CD4-positive, alpha-beta memory T cell (primary cell): ENCODE measurements at regions not wholly inside any gene's neighbourhood (a gene's known extent, or its start where the extent isn't known, plus 50 kb on each side); places are given as distances from the start of the nearest gene placed in this dataset.
A peak's percentile ranks its signal among the peaks of the same experiment; 100 is the strongest.

Experiments
- CTCF ChIA-PET: fragments of 350-600 bp; sonication (Branson Sonifier 250); formaldehyde crosslinking; loops from one replicate; lab custom pipeline; 2021; ENCODE audit warnings: inconsistent platforms; ENCODE audit not compliant: partially characterized antibody; lab: Charles Lee
- POLR2A ChIA-PET: fragments of 350-600 bp; sonication (Branson Sonifier 250); formaldehyde crosslinking; loops from one replicate; lab custom pipeline; 2021; ENCODE audit not compliant: partially characterized antibody; lab: Charles Lee
- DNase-seq, 5 donors: peaks; one replicate each; pipeline versions ENCODE4 v3.0.0 to v3.0.0-alpha.2; 2020 to 2022; ENCODE audit warnings: mixed read lengths in 1 of 5
- H3K27ac ChIP-seq: one replicate; pipeline ENCODE4 v1.7.0; 2013; ENCODE audit warnings: low read depth, low read length
- H3K27me3 ChIP-seq: 2 replicates; pipeline ENCODE4 v1.7.0; 2013; ENCODE audit warnings: mild to moderate bottlenecking, low read length, moderate library complexity; ENCODE audit not compliant: insufficient read depth
- H3K36me3 ChIP-seq: 2 replicates; pipeline ENCODE4 v1.7.0; 2013; ENCODE audit warnings: mild to moderate bottlenecking, low read length, moderate library complexity; ENCODE audit not compliant: insufficient read depth
- H3K4me1 ChIP-seq: 2 replicates; pipeline ENCODE4 v1.7.0; 2013; ENCODE audit warnings: mild to moderate bottlenecking, low read length, moderate library complexity; ENCODE audit not compliant: insufficient read depth
- H3K4me3 ChIP-seq, 2 donors: one replicate each; pipeline ENCODE4 v1.7.0; 2013; ENCODE audit warnings: low read length in 2 of 2, mild to moderate bottlenecking in 1 of 2
- H3K9me3 ChIP-seq, 2 donors: one replicate each; pipeline ENCODE4 v1.7.0; 2013; ENCODE audit warnings: low read length in 2 of 2, control low read depth in 1 of 2; ENCODE audit not compliant: control insufficient read depth in 1 of 2
- H3K27ac Mint-ChIP-seq, 7 donors: one replicate each; pipeline ENCODE4 v1.8.0; 2020 to 2021; ENCODE audit warnings: mixed read lengths in 7 of 7, mild to moderate bottlenecking in 6 of 7, inconsistent platforms in 3 of 7, moderate library complexity in 3 of 7
- H3K27me3 Mint-ChIP-seq, 2 donors: one replicate each; pipeline ENCODE4 v1.8.0; 2020 to 2021; ENCODE audit warnings: mixed read lengths in 2 of 2
- H3K36me3 Mint-ChIP-seq, 2 donors: one replicate each; pipeline ENCODE4 v1.8.0; 2020 to 2021; ENCODE audit warnings: mixed read lengths in 2 of 2, inconsistent platforms in 1 of 2, mild to moderate bottlenecking in 1 of 2
- H3K4me1 Mint-ChIP-seq, 4 donors: one replicate each; pipeline ENCODE4 v1.8.0; 2020 to 2021; ENCODE audit warnings: mixed read lengths in 4 of 4, mild to moderate bottlenecking in 1 of 4
- H3K4me3 Mint-ChIP-seq, 8 donors: one replicate each; pipeline ENCODE4 v1.8.0; 2020 to 2021; ENCODE audit warnings: mixed read lengths in 8 of 8, mild to moderate bottlenecking in 7 of 8, moderate library complexity in 6 of 8, inconsistent platforms in 3 of 8
- H3K9me3 Mint-ChIP-seq, 8 donors: one replicate each; pipeline ENCODE4 v1.8.0; 2020 to 2021; ENCODE audit warnings: mixed read lengths in 8 of 8, mild to moderate bottlenecking in 5 of 8, inconsistent platforms in 3 of 8, moderate library complexity in 1 of 8
- intact Hi-C: fragments of 100-400 bp; cut with micrococcal nuclease; formaldehyde crosslinking; loops from one replicate; pipeline ENCODE4 v1.15.1; 2023

- no peak overlapping the region for H3K4me3 Mint-ChIP-seq
Observed at GRCh38 chr11:23406131-23406819, 546.0 kb upstream of the CCDC179 start.

DNA sequence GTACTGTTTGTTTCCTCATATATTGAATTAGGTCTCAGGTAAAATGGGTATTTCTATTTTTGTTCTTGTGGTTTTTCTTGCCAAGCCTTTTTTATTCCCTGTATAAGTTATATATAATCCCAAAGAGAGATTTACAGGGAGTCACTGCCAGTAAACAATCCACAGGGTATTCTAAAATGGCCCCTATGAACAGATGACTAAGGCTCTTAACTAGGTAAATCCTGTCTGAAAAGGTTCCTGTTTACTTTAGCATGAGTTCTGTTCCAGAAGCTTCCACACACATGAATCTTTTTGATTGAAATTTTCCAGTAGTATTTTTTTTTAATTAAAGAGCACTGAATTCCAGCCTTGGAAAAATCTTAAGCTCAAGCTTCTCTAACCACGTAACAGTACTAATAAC lies 552.8 kb upstream of the CCDC179 start:
- Histone ChIP-seq H3K4me3 (no peak overlapping the region), H3K27me3 (no peaks in the 10 kb centered on the region), H3K4me1 (no peaks in the 10 kb centered on the region), H3K36me3 (no peaks in the 10 kb centered on the region), H3K27ac (no peak overlapping the region), H3K9me3 (peaks cover 0 to 4% of the 10 kb centered on the region in 2 donors)
- H3K27me3 Mint-ChIP-seq, result no peaks in the 10 kb centered on the region
- CTCF ChIA-PET, result no interaction called here
- POLR2A ChIA-PET, result no interaction called here
- no peaks in the 10 kb centered on the region for H3K4me1 Mint-ChIP-seq
- DNase-seq, result no peak
- peaks cover 0 to 2% of the 10 kb centered on the region in 2 donors for H3K36me3 Mint-ChIP-seq
- H3K27ac Mint-ChIP-seq, result no peak overlapping the region
- peaks cover 3 to 33% (median 16%) of the 10 kb centered on the region in 8 donors for H3K9me3 Mint-ChIP-seq
- no peak overlapping the region for H3K4me3 Mint-ChIP-seq
- intact Hi-C loops, result no loop called here

More at GRCh38 chr11:23406131-23406819, 546.0 kb upstream of the CCDC179 start:
- ChIA-PET POLR2A (no interaction called here), CTCF (no interaction called here)
- H3K4me1 Mint-ChIP-seq, result no peaks in the 10 kb centered on the region
- Histone ChIP-seq H3K27me3 (no peaks in the 10 kb centered on the region), H3K36me3 (no peaks in the 10 kb centered on the region), H3K4me1 (no peaks in the 10 kb centered on the region), H3K4me3 (no peak overlapping the region), H3K27ac (no peak overlapping the region), H3K9me3 (no peaks in the 10 kb centered on the region)
- H3K27ac Mint-ChIP-seq, result no peak overlapping the region
- H3K9me3 Mint-ChIP-seq, result peaks cover 7 to 40% (median 23%) of the 10 kb centered on the region in 8 donors
- intact Hi-C loops, result no loop called here
- peaks cover 0 to 2% of the 10 kb centered on the region in 2 donors for H3K36me3 Mint-ChIP-seq
- no peak for DNase-seq
- H3K27me3 Mint-ChIP-seq, result no peaks in the 10 kb centered on the region

DNA sequence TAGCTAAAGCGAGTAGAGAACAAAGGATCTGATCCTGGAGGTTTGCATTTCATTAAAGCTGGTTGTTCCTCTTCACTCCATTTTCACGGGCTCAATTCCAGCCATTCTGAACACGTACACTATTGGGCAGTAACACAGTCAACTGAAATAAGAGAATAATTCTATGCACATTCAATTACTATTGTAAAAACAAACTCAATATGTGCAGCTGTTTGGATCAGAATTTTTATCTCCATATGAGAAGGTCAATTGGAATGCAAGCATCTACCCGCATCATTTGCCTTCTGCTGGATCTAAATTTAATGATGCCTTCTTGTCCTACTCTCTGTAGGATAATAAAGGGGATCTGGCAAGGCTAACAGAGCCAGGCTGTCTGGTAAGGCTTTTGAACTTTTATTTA lies 562.8 kb upstream of the CCDC179 start:
- no peak for DNase-seq
- Mint-ChIP-seq H3K27ac (no peak overlapping the region), H3K9me3 (peaks cover 2 to 20% (median 8%) of the 10 kb centered on the region in 8 donors), H3K36me3 (no peaks in the 10 kb centered on the region), H3K4me3 (no peak overlapping the region), H3K27me3 (no peaks in the 10 kb centered on the region), H3K4me1 (no peaks in the 10 kb centered on the region)
- ChIA-PET POLR2A (no interaction called here), CTCF (no interaction called here)
- intact Hi-C loops, result no loop called here
- no peak overlapping the region for H3K4me3 ChIP-seq
- no peaks in the 10 kb centered on the region for H3K27me3 ChIP-seq
- H3K27ac ChIP-seq, result no peak overlapping the region
- no peaks in the 10 kb centered on the region for H3K4me1 ChIP-seq
- no peaks in the 10 kb centered on the region for H3K36me3 ChIP-seq
- H3K9me3 ChIP-seq, result no peaks in the 10 kb centered on the region

DNA sequence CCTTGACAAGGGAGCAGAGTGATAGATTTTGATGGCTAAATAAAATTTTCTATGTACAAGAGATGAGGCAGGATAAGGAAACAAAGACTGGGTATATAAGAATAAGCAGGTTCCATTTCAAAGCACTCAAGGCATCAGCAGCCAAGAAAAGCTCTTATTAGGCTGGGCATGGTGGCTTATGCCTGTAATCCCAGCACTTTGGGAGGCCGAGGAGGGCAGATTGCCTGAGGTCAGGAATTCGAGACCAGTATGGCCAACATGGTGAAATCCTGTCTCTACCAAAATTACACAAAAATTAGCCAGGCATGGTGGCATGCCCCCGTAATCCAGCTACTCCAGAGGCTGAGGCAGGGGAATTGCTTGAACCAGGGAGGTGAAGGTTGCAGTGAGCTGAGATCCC lies 563.4 kb upstream of the CCDC179 start:
- H3K9me3 Mint-ChIP-seq, result peaks cover 2 to 20% (median 8%) of the 10 kb centered on the region in 8 donors
- no peaks in the 10 kb centered on the region for H3K9me3 ChIP-seq
- no peaks in the 10 kb centered on the region for H3K36me3 Mint-ChIP-seq
- H3K27ac Mint-ChIP-seq, result no peak overlapping the region
- no peak for DNase-seq
- H3K4me1 Mint-ChIP-seq, result no peaks in the 10 kb centered on the region
- H3K4me3 ChIP-seq, result no peak overlapping the region
- no peaks in the 10 kb centered on the region for H3K4me1 ChIP-seq
- ChIA-PET CTCF (no interaction called here), POLR2A (no interaction called here)
- no peaks in the 10 kb centered on the region for H3K27me3 Mint-ChIP-seq
- H3K4me3 Mint-ChIP-seq, result no peak overlapping the region
- no peak overlapping the region for H3K27ac ChIP-seq
- H3K36me3 ChIP-seq, result no peaks in the 10 kb centered on the region
- intact Hi-C loops, result no loop called here
- no peaks in the 10 kb centered on the region for H3K27me3 ChIP-seq

DNA sequence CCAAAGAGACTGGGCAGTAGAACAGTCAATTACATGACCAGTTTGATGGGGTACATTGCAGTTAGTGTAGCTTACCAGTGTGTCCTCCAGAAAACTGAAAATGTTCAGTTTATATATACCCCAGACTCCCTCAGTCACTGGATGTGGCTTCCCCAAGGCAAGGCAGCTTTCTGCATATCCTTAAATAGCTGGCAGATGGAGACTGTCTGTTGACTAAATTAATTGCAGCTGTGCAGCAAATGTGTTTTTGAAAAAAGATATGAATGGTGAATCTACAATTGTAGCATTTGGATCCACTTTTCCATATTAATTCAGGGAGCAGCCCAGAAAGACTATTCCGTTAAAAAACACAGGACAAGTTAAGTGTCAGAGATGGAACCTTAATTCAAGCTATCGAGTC lies 565.1 kb upstream of the CCDC179 start:
- Mint-ChIP-seq H3K4me1 (no peaks in the 10 kb centered on the region), H3K27me3 (no peaks in the 10 kb centered on the region), H3K9me3 (peaks cover 0 to 25% (median 9%) of the 10 kb centered on the region in 8 donors), H3K36me3 (no peaks in the 10 kb centered on the region), H3K4me3 (no peak overlapping the region), H3K27ac (no peak overlapping the region)
- CTCF ChIA-PET, result no interaction called here
- H3K4me1 ChIP-seq, result no peaks in the 10 kb centered on the region
- no peaks in the 10 kb centered on the region for H3K9me3 ChIP-seq
- no peaks in the 10 kb centered on the region for H3K36me3 ChIP-seq
- H3K4me3 ChIP-seq, result no peak overlapping the region
- no peaks in the 10 kb centered on the region for H3K27me3 ChIP-seq
- H3K27ac ChIP-seq, result no peak overlapping the region
- POLR2A ChIA-PET, result no interaction called here
- no peak for DNase-seq
- intact Hi-C loops, result no loop called here

DNA sequence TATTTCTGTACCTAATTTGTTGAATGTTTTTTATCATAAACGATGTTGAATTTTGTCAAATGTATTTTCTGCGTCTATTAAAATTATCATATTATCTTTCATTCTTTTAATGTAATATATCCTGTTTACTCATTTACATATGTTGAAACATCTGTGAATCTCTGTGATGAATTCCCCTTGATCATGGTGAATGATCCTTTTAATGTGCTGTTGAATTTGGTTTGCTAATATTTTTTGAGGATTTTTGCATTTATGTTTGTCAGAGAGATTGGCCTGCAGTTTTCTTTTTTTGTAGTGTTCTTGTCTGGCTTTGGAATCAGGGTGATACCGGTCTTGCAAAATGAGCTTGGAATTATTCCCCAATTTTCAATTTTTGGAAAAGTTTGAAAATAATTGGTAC lies 569.3 kb upstream of the CCDC179 start:
- Histone ChIP-seq H3K36me3 (no peaks in the 10 kb centered on the region), H3K4me3 (no peak overlapping the region), H3K4me1 (no peaks in the 10 kb centered on the region), H3K27ac (no peak overlapping the region), H3K27me3 (no peaks in the 10 kb centered on the region), H3K9me3 (no peaks in the 10 kb centered on the region)
- H3K27me3 Mint-ChIP-seq, result no peaks in the 10 kb centered on the region
- no peak overlapping the region for H3K27ac Mint-ChIP-seq
- H3K9me3 Mint-ChIP-seq, result peaks cover 0 to 18% (median 11%) of the 10 kb centered on the region in 8 donors
- H3K36me3 Mint-ChIP-seq, result no peaks in the 10 kb centered on the region
- DNase-seq, result no peak
- intact Hi-C loops, result no loop called here
- no peaks in the 10 kb centered on the region for H3K4me1 Mint-ChIP-seq
- ChIA-PET POLR2A (no interaction called here), CTCF (no interaction called here)
- no peak overlapping the region for H3K4me3 Mint-ChIP-seq

DNA sequence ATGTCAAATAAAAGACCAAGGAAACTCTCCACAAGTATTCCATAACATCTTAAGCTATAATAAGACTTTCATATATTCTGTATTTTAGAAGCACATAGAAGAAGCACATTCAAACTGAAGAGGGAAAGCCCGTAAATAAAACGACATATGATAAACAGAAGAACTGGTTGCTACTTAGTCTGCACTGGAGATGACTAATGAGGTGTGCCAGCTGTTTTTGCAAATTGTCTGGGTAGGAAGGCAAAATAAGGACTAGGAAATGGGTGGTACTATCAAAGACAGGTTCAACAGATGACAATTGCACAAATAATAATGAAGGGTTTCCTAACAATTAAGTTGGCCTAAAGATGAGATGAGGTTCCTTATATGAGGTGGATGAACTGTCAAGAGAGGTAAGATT lies 593.2 kb upstream of the CCDC179 start:
- no peaks in the 10 kb centered on the region for H3K4me1 ChIP-seq
- ChIA-PET CTCF (no interaction called here), POLR2A (no interaction called here)
- no peaks in the 10 kb centered on the region for H3K4me1 Mint-ChIP-seq
- H3K4me3 ChIP-seq, result no peak overlapping the region
- peak overlapping the region in 1 of 7 donors; percentile 84 for H3K27ac Mint-ChIP-seq
- no peak overlapping the region for H3K4me3 Mint-ChIP-seq
- no peaks in the 10 kb centered on the region for H3K36me3 ChIP-seq
- H3K27me3 ChIP-seq, result no peaks in the 10 kb centered on the region
- H3K9me3 ChIP-seq, result no peaks in the 10 kb centered on the region
- intact Hi-C loops, result no loop called here
- H3K9me3 Mint-ChIP-seq, result peaks cover 2 to 21% (median 4%) of the 10 kb centered on the region in 8 donors
- H3K27me3 Mint-ChIP-seq, result no peaks in the 10 kb centered on the region
- no peaks in the 10 kb centered on the region for H3K36me3 Mint-ChIP-seq
- DNase-seq, result no peak
- no peak overlapping the region for H3K27ac ChIP-seq
